Erythroblast (primary cell): ENCODE measurements at regions not wholly inside any gene's neighbourhood (a gene's known extent, or its start where the extent isn't known, plus 50 kb on each side); places are given as distances from the start of the nearest gene placed in this dataset.

Experiments
- DNase-seq, 2 experiments: peaks; one replicate each; lab custom pipeline; 2025; lab: John Stamatoyannopoulos, UW
- GATA1 ChIP-seq: IDR thresholded peaks from 2 replicates; pipeline ENCODE4 v1.6.1; 2011; ENCODE audit warnings: low read depth, mild to moderate bottlenecking, control low read depth, low read length, moderate library complexity
- POLR2A ChIP-seq: IDR thresholded peaks from 2 replicates; pipeline ENCODE4 v1.6.1; 2011; ENCODE audit warnings: mild to moderate bottlenecking, low read length

- TF ChIP-seq GATA1, result no peak
- TF ChIP-seq POLR2A, result no peak
- DNase-seq, result no peak
These were observed 253.9 kb upstream of the BMP2 start for GRCh38 chr20:6513599-6513998.

DNA sequence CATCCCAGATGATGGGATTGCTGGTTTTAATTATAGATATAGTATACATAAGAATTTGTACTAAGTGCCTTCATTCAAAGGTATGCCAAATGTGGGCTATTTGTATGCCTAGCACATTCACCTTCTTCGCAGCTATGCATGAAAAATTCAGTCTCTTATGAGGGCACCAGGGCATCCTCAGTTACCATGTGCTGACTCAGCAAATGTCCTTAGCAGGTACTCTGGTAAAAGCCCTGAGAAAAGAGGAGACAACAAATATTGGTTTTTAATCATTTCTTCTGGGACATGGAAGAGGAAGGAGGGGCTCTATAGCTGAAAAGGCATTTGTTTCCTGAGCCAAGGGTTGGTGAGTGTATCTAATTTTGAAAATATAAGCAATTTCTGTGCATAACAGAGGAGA, 258.1 kb upstream of the BMP2 start:
- TF ChIP-seq POLR2A (no peak), GATA1 (no peak)
- no peak for DNase-seq

DNA sequence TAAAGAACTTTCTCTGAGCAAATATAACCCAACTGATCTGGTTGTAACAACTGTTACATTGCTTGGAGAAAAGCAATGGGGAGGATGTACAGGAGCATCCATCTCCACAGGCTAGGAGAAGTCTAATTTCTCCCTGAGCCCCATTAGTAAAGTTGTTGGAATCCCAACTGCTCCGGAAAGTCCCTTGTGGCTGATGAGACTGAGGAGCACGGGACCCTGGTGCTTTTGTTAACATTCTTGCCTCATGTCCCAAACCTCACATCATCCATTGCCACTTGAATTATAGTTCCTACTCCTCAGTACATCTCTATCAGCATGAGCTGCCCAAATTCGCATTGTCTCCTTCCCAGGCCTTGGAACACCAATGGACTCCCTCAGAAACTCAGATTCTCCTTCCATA, 260.6 kb upstream of the BMP2 start:
- no peak for DNase-seq
- TF ChIP-seq POLR2A (no peak), GATA1 (no peak)

- no peak for DNase-seq
- no peak for TF ChIP-seq GATA1
- no peak for TF ChIP-seq POLR2A
These were observed 262.7 kb upstream of the BMP2 start for GRCh38 chr20:6504826-6505225.

GRCh38 chr20:6504179-6504578, 263.3 kb upstream of the BMP2 start:
- TF ChIP-seq POLR2A (no peak), GATA1 (no peak)
- DNase-seq, result no peak

DNA sequence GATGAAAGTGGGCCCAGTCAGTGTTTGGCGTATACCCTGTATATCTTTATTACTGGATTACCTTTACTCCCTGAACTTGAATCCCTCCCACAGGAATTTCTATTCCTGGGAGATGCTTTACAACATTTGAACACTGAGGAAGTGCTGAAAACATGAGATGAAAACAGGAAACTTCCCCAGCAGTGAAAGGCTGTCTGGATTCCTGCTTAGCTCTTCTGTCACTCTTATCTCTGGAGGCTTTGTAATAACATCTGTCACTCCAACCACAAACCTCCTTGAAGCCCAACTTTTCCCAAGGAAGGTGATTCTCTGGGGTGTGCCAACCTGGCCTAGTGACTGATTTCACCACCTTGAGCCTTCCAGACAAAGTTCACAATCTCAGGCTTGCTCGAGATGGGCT, 264.5 kb upstream of the BMP2 start:
- DNase-seq, result no peak
- TF ChIP-seq GATA1 (no peak), POLR2A (no peak)

GRCh38 chr20:6502219-6502618, 265.3 kb upstream of the BMP2 start:
- no peak for DNase-seq
- TF ChIP-seq GATA1 (no peak), POLR2A (no peak)

- TF ChIP-seq POLR2A (no peak), GATA1 (no peak)
- DNase-seq, result no peak
These were observed 266.4 kb upstream of the BMP2 start for GRCh38 chr20:6501061-6501460.

DNA sequence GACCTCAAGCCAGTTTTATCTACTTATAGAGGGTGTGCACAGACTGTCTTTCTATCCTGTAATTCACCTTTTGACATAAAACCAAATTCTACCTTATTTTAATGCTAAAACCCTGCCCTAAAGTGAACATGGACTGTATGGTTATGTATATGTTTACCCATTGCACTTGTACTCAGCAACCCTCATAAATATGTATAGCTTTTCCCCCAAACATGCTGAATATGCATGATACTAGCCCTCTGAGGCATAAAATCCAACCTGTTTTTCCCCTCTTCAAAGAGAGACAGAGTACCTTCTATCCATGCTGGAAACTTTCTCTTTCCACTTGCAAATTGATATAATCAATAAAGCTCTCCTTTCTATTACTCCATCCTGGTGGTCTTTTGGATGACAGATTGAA, 267.9 kb upstream of the BMP2 start:
- DNase-seq, result no peak
- TF ChIP-seq POLR2A, result no peak
- no peak for TF ChIP-seq GATA1

DNA sequence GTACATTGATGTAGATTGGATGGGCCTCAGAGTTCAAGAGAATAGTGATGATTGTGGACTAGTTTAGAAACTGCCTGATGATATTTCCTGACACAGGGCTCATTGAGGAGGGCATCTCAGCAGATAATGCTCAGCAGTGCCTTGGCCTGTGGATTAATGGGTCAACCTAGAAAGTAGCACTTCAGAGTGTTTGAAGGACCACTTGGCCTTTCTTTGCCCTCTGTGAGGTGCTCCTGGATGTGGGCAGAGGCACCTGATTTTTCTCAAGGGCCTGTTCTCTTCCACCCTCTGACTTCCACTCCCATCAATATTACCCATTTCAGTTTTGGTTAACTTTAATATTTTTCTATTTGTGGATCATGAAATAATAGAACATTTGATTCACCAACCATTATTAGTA, 270.6 kb upstream of the BMP2 start:
- TF ChIP-seq GATA1, result no peak
- no peak for TF ChIP-seq POLR2A
- no peak for DNase-seq

DNA sequence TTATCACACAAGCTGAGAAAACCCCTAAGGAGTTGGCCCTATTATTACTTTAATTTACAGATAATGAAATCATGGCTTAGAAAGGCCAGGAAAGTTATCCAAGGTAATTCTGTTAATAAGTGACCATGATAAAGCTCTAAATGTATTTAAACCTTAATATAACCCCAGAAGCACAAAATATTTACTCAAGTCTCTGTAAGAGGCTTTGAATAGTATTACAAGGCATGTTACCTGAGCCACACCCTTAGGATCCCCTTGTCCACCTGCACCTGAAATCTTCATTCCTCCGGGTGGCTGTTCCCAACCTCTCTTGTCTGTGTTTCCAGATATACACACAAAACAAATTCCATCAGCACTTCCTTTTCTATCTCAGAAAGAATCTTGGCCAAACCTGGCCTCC, 271.6 kb upstream of the BMP2 start:
- DNase-seq, result no peak
- TF ChIP-seq GATA1, result no peak
- TF ChIP-seq POLR2A, result no peak

- DNase-seq, result no peak
- TF ChIP-seq GATA1, result no peak
- no peak for TF ChIP-seq POLR2A
These were observed 275.0 kb upstream of the BMP2 start for GRCh38 chr20:6492271-6493055.

- no peak for DNase-seq
- no peak for TF ChIP-seq GATA1
- TF ChIP-seq POLR2A, result no peak
These were observed 276.6 kb upstream of the BMP2 start for GRCh38 chr20:6490849-6491248.

- no peak for DNase-seq
- TF ChIP-seq POLR2A, result no peak
These were observed 277.9 kb upstream of the BMP2 start for GRCh38 chr20:6489361-6490171.

GRCh38 chr20:6485351-6485750, 282.1 kb upstream of the BMP2 start:
- DNase-seq, result peak in 1 of 2 experiments; percentile 60
- no peak for TF ChIP-seq GATA1
- no peak for TF ChIP-seq POLR2A
